ENCODE measurements at regions not wholly inside any gene's neighbourhood (a gene's known extent, or its start where the extent isn't known, plus 50 kb on each side); places are given as distances from the start of the nearest gene placed in this dataset.

GRCh38 chr10:3902054-3902808 is 117.2 kb upstream of the KLF6 start:
- H3K9ac ChIP-seq (ENCODE audit: low read depth, low read length): no peak overlapping the region
- no peaks in the 10 kb centered on the region for H3K36me3 ChIP-seq (ENCODE audit: control insufficient read depth, insufficient read depth, low read length)
- no peak overlapping the region for H3K27ac ChIP-seq (ENCODE audit: low read depth, low read length)
- H3K4me1 ChIP-seq (ENCODE audit: control insufficient read depth, insufficient read depth, low read length): peaks cover 5% of the 10 kb centered on the region; the same call in 1 of the 2 replicates
- no peaks in the 10 kb centered on the region for H3K27me3 ChIP-seq (ENCODE audit: control insufficient read depth, insufficient read depth, low read length)
- H3K4me3 ChIP-seq (ENCODE audit: low read depth, low read length): no peak overlapping the region
- no peaks in the 10 kb centered on the region for H3K9me3 ChIP-seq (ENCODE audit: control insufficient read depth, insufficient read depth, low read length)

- Histone ChIP-seq H3K4me1 (ENCODE audit: control insufficient read depth, insufficient read depth, low read length) (peaks cover 5% of the 10 kb centered on the region; the same call in 1 of the 2 replicates), H3K9ac (ENCODE audit: low read depth, low read length) (no peak overlapping the region), H3K27me3 (ENCODE audit: control insufficient read depth, insufficient read depth, low read length) (no peaks in the 10 kb centered on the region), H3K36me3 (ENCODE audit: control insufficient read depth, insufficient read depth, low read length) (no peaks in the 10 kb centered on the region), H3K27ac (ENCODE audit: low read depth, low read length) (no peak overlapping the region), H3K9me3 (ENCODE audit: control insufficient read depth, insufficient read depth, low read length) (no peaks in the 10 kb centered on the region), H3K4me3 (ENCODE audit: low read depth, low read length) (no peak overlapping the region)
These were observed 116.4 kb upstream of the KLF6 start for GRCh38 chr10:3901370-3901769.

GRCh38 chr10:3900391-3900790 is 115.4 kb upstream of the KLF6 start:
- H3K4me1 ChIP-seq (ENCODE audit: control insufficient read depth, insufficient read depth, low read length): peaks cover 5% of the 10 kb centered on the region; the same call in 1 of the 2 replicates
- H3K27ac ChIP-seq (ENCODE audit: low read depth, low read length): no peak overlapping the region
- H3K9me3 ChIP-seq (ENCODE audit: control insufficient read depth, insufficient read depth, low read length): no peaks in the 10 kb centered on the region
- H3K9ac ChIP-seq (ENCODE audit: low read depth, low read length): no peak overlapping the region
- no peaks in the 10 kb centered on the region for H3K27me3 ChIP-seq (ENCODE audit: control insufficient read depth, insufficient read depth, low read length)
- H3K4me3 ChIP-seq (ENCODE audit: low read depth, low read length): no peak overlapping the region
- H3K36me3 ChIP-seq (ENCODE audit: control insufficient read depth, insufficient read depth, low read length): no peaks in the 10 kb centered on the region

GRCh38 chr10:3898821-3899220 is 113.8 kb upstream of the KLF6 start:
- Histone ChIP-seq H3K4me1 (ENCODE audit: control insufficient read depth, insufficient read depth, low read length) (peaks cover 8% of the 10 kb centered on the region), H3K27ac (ENCODE audit: low read depth, low read length) (no peak overlapping the region)

GRCh38 chr10:3897156-3897555 is 112.1 kb upstream of the KLF6 start:
- no peak overlapping the region for H3K27ac ChIP-seq (ENCODE audit: low read depth, low read length)
- H3K36me3 ChIP-seq (ENCODE audit: control insufficient read depth, insufficient read depth, low read length): no peaks in the 10 kb centered on the region
- H3K4me1 ChIP-seq (ENCODE audit: control insufficient read depth, insufficient read depth, low read length): peaks cover 8% of the 10 kb centered on the region
- H3K27me3 ChIP-seq (ENCODE audit: control insufficient read depth, insufficient read depth, low read length): no peaks in the 10 kb centered on the region
- H3K4me3 ChIP-seq (ENCODE audit: low read depth, low read length): no peak overlapping the region
- no peaks in the 10 kb centered on the region for H3K9me3 ChIP-seq (ENCODE audit: control insufficient read depth, insufficient read depth, low read length)
- no peak overlapping the region for H3K9ac ChIP-seq (ENCODE audit: low read depth, low read length)

More at GRCh38 chr10:3898821-3899220, 113.8 kb upstream of the KLF6 start:
- Histone ChIP-seq H3K4me3 (ENCODE audit: low read depth, low read length) (no peak overlapping the region), H3K36me3 (ENCODE audit: control insufficient read depth, insufficient read depth, low read length) (no peaks in the 10 kb centered on the region), H3K9ac (ENCODE audit: low read depth, low read length) (no peak overlapping the region), H3K27me3 (ENCODE audit: control insufficient read depth, insufficient read depth, low read length) (no peaks in the 10 kb centered on the region), H3K9me3 (ENCODE audit: control insufficient read depth, insufficient read depth, low read length) (no peaks in the 10 kb centered on the region)

GRCh38 chr10:3896161-3896560 is 111.2 kb upstream of the KLF6 start:
- Histone ChIP-seq H3K9ac (ENCODE audit: low read depth, low read length) (no peak overlapping the region), H3K4me1 (ENCODE audit: control insufficient read depth, insufficient read depth, low read length) (peaks cover 6% of the 10 kb centered on the region; the same call in 1 of the 2 replicates), H3K4me3 (ENCODE audit: low read depth, low read length) (no peak overlapping the region), H3K27ac (ENCODE audit: low read depth, low read length) (no peak overlapping the region), H3K27me3 (ENCODE audit: control insufficient read depth, insufficient read depth, low read length) (no peaks in the 10 kb centered on the region), H3K36me3 (ENCODE audit: control insufficient read depth, insufficient read depth, low read length) (no peaks in the 10 kb centered on the region), H3K9me3 (ENCODE audit: control insufficient read depth, insufficient read depth, low read length) (no peaks in the 10 kb centered on the region)

- Histone ChIP-seq H3K27me3 (ENCODE audit: control insufficient read depth, insufficient read depth, low read length) (no peaks in the 10 kb centered on the region), H3K9ac (ENCODE audit: low read depth, low read length) (no peak overlapping the region), H3K27ac (ENCODE audit: low read depth, low read length) (no peak overlapping the region), H3K9me3 (ENCODE audit: control insufficient read depth, insufficient read depth, low read length) (no peaks in the 10 kb centered on the region), H3K4me3 (ENCODE audit: low read depth, low read length) (no peak overlapping the region), H3K4me1 (ENCODE audit: control insufficient read depth, insufficient read depth, low read length) (peaks cover 8% of the 10 kb centered on the region), H3K36me3 (ENCODE audit: control insufficient read depth, insufficient read depth, low read length) (no peaks in the 10 kb centered on the region)
These were observed 110.1 kb upstream of the KLF6 start for GRCh38 chr10:3895045-3895631.

GRCh38 chr10:3893901-3894563 is 109.0 kb upstream of the KLF6 start:
- H3K27me3 ChIP-seq (ENCODE audit: control insufficient read depth, insufficient read depth, low read length): no peaks in the 10 kb centered on the region
- peaks cover 15% of the 10 kb centered on the region for H3K4me1 ChIP-seq (ENCODE audit: control insufficient read depth, insufficient read depth, low read length)
- H3K27ac ChIP-seq (ENCODE audit: low read depth, low read length): peak overlapping the region; percentile 37

GRCh38 chr10:3892440-3893425 is 107.7 kb upstream of the KLF6 start:
- H3K4me3 ChIP-seq (ENCODE audit: low read depth, low read length): no peak overlapping the region
- H3K9ac ChIP-seq (ENCODE audit: low read depth, low read length): no peak overlapping the region
- H3K4me1 ChIP-seq (ENCODE audit: control insufficient read depth, insufficient read depth, low read length): peaks cover 22% of the 10 kb centered on the region
- H3K27ac ChIP-seq (ENCODE audit: low read depth, low read length): no peak overlapping the region
- no peaks in the 10 kb centered on the region for H3K36me3 ChIP-seq (ENCODE audit: control insufficient read depth, insufficient read depth, low read length)
- no peaks in the 10 kb centered on the region for H3K9me3 ChIP-seq (ENCODE audit: control insufficient read depth, insufficient read depth, low read length)
- H3K27me3 ChIP-seq (ENCODE audit: control insufficient read depth, insufficient read depth, low read length): no peaks in the 10 kb centered on the region

More at GRCh38 chr10:3893901-3894563, 109.0 kb upstream of the KLF6 start:
- Histone ChIP-seq H3K36me3 (ENCODE audit: control insufficient read depth, insufficient read depth, low read length) (no peaks in the 10 kb centered on the region), H3K9me3 (ENCODE audit: control insufficient read depth, insufficient read depth, low read length) (no peaks in the 10 kb centered on the region), H3K4me3 (ENCODE audit: low read depth, low read length) (no peak overlapping the region), H3K9ac (ENCODE audit: low read depth, low read length) (no peak overlapping the region)

- Histone ChIP-seq H3K4me1 (ENCODE audit: control insufficient read depth, insufficient read depth, low read length) (peaks cover 36% of the 10 kb centered on the region), H3K4me3 (ENCODE audit: low read depth, low read length) (no peak overlapping the region), H3K36me3 (ENCODE audit: control insufficient read depth, insufficient read depth, low read length) (no peaks in the 10 kb centered on the region), H3K27ac (ENCODE audit: low read depth, low read length) (no peak overlapping the region), H3K27me3 (ENCODE audit: control insufficient read depth, insufficient read depth, low read length) (no peaks in the 10 kb centered on the region), H3K9ac (ENCODE audit: low read depth, low read length) (no peak overlapping the region), H3K9me3 (ENCODE audit: control insufficient read depth, insufficient read depth, low read length) (no peaks in the 10 kb centered on the region)
These were observed 106.4 kb upstream of the KLF6 start for GRCh38 chr10:3891396-3891795.

All from HUES48 (cell line).